Neural cell (in vitro differentiated cells): ENCODE measurements at regions not wholly inside any gene's neighbourhood (a gene's known extent, or its start where the extent isn't known, plus 50 kb on each side); places are given as distances from the start of the nearest gene placed in this dataset.
A peak's percentile ranks its signal among the peaks of the same experiment; 100 is the strongest.

Experiments used
- CTCF ChIP-seq: fragments of 450-650 bp; IDR thresholded peaks from 2 replicates; pipeline ENCODE4 v1.5.1; 2014; ENCODE audit warnings: antibody characterized with exemption, mild to moderate bottlenecking, moderate library complexity; ENCODE audit not compliant: poor library complexity, severe bottlenecking
- EZH2 ChIP-seq: fragments of 200-600, 300-800 bp; shearing (Covaris generic), sonication (generic); IDR thresholded peaks from 2 replicates; pipeline ENCODE4 v1.6.1; 2014; ENCODE audit warnings: antibody characterized with exemption, low read length, borderline replicate concordance, mild to moderate bottlenecking; ENCODE audit not compliant: insufficient read depth, poor library complexity, severe bottlenecking
- RAD21 ChIP-seq: fragments of 450-650 bp; conservative IDR thresholded peaks from 2 replicates; pipeline ENCODE4 v1.6.1; 2014; ENCODE audit warnings: antibody characterized with exemption, mild to moderate bottlenecking, moderate library complexity
- TAF1 ChIP-seq: IDR thresholded peaks from 2 replicates; pipeline ENCODE4 v1.6.1; 2012; ENCODE audit warnings: low read depth

DNA sequence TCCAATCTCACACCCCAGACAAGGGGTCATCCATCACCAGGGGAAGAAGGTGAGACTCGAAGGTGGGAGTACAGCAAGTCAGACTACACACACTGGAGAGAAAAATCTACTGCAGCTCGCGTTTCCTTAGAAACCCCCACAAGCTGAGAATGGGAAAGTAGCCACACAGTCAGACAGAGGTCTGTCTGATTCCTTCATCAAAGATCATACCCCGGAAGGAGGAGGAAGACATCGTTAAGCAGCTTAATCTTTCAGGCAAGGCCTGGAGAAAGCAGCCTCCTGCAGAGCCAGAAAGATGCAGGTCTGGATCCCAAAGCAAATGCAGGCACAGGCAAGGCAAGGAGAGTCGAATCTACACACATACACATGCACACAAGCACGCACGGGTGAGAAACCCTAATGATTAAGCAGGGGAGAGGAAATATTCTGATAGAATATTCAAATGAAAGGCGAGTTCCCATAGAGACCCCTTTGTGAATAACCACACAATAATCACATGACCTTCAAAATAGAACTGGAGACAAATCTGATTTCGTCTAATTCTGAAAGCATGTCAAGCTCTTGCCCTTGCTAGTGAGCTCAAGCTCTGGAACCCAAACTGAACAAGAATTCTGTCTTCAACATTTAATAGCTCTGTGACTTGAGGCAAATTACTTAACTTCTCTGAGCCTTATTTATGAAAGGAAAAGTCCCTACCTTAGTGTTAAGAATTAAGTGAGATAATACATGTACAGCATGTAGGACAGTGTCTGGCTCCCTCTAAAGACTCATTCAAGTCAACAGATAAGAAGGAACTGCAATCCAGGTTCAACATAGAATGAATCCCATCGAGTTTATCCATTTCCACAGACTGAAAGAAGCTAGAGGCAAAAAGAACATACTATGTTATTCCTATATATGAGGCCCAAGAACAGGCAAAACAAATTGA lies 387.8 kb downstream of the OMA1 start:
- TF ChIP-seq CTCF: peak; percentile 14
- TF ChIP-seq TAF1: no peak
- no peak for TF ChIP-seq EZH2
- TF ChIP-seq RAD21: no peak
